SW480 (cell line): ENCODE measurements at regions not wholly inside any gene's neighbourhood (a gene's known extent, or its start where the extent isn't known, plus 50 kb on each side); places are given as distances from the start of the nearest gene placed in this dataset.

Experiments used
- DNase-seq: peaks from one replicate; pipeline ENCODE4 v3.0.0-alpha.2; 2016; ENCODE audit warnings: low spot score

- DNase-seq, result no peak
These were observed 296.2 kb upstream of the RGS6 start for GRCh38 chr14:71636076-71636475.

- DNase-seq, result no peak
These were observed 295.3 kb upstream of the RGS6 start for GRCh38 chr14:71636820-71637471.

DNA sequence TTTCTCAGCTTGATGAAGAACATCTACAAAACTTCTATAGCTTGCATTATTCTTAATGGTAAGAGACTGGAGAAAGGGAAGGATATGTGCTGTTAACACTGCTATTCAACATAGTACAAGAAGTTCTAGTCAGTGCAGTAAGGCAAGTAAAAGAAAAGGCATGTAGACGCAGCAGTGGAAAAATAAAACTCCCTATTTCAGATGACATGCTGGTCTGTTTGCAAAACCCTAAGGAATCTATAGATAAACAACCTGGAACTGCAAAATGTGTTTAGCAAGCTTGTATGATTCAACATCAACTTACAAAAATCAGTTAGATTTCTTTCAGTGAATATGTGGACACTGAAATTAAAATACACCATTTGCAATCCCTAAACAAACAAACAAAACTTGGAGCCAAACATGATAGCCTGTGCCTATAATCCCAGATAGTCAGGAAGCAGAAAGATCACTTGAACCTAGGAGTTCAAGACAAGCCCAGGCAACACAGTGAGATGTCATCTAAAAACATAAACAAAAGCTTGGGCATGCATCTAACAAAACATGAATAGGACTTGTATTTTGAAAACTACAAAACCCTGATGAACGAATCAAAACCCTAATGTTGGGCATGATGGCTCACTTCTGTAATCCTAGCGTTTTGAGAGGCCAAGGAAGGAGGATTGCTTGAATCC, 293.6 kb upstream of the RGS6 start:
- no peak for DNase-seq

GRCh38 chr14:71642715-71643114, 289.5 kb upstream of the RGS6 start:
- DNase-seq, result no peak

DNA sequence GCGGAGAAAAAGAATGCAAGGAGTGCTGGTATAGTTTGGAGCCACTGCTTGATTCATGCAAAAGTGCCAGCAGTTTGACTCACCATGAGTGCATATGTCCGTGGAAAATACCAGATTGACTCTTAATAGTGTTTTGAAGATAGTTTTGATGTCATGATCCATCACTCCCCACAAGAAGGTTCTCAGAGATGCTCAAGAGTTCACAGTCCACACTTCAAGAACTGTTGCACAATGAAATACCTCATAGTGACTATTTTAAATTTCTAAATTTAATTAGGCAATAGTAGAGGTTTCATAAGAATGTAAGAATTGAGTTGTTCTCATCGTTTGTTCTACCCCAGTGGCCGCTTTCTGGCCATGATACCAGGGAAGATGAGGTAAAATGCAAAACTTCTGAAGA, 286.6 kb upstream of the RGS6 start:
- DNase-seq, result no peak

DNA sequence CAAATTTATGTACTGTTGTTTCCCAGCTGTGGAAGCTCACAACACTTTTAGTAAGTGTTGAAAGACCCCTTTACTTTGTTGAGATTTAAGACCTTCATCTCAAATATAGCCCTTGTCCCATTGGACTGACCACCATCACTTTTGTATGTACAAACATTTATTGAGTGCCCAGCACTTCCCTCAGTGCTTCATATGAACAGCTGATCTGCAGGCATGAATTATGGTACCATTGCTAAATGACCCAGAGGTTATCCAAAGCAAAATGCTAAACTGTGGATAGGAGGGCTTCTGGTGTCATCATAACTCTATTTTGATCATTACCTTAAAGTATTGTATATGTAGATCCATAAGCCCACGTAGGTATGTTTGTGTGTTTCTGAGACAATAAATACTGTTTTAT, 285.7 kb upstream of the RGS6 start:
- no peak for DNase-seq

DNA sequence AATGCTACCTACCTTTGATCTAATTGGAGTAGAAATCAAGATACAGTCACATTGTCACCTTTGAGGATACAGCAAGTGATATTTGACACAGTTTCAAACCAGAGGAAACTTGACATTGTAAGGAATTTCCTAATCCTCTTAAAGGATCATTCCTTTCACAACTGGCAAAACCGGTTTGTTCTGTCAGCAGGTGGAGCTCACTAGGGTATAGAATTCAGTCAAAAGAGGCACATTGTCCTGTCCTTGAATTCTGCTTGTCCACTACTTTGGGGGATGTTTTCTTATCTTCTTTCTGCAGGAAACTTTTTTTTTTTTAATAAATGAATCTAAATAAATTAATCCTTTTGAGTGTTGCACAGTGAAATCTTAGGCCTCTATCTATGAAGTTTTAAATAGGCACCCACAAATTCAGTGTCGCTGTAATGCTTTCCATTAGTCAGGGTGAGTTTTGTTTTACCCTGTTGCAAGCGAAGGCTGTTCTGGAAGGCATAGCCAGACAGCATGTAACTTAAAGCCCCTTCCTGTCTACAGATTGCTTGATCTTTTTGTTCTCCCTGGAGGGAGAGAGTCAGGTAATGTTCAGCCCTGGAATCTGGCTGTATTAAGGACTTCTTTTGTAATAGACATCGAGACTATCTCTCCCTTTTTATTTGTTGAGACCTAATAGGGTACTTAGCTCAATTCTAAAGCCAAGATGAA, 285.0 kb upstream of the RGS6 start:
- DNase-seq, result no peak

GRCh38 chr14:71648725-71649124, 283.5 kb upstream of the RGS6 start:
- DNase-seq, result no peak

- DNase-seq, result no peak
These were observed 282.0 kb upstream of the RGS6 start for GRCh38 chr14:71650187-71650755.

GRCh38 chr14:71651228-71651627, 281.0 kb upstream of the RGS6 start:
- no peak for DNase-seq

DNA sequence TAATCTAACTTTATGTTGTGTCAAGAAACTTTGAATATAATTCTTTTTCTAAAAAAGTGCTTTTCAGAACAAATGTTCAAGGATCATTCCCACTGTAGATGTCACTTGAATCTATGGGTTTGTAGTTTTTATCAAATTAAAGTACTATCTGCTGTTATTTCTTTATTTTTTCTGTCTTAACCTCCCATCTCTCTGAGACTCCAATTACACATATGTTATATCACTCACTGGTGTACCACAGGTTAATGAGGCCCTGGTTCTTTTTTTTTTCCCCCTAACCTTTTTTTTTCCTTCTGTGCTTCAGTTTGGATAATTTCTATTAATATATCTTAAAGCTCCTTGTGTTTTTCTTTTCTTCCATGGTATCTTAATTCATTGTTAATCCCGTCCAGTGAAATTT, 279.9 kb upstream of the RGS6 start:
- no peak for DNase-seq

DNA sequence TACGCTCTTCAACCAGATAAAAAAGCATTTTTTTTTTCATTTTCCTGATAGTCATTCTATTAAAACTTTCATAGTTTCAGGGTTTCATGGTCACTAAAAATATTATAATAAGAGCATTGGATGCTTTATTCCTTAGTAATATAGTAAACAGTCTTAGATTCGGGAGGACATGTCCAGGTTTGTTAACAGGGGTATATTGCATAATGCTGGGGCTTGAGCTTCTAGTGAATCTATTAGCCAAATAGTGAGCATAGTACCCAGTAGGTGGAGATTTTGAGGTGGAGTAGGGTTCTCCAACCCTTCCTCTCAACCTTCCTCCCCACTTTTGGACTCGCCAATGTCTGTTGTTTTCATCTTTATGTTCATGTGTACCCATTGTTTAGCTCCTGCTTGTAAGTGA, 277.4 kb upstream of the RGS6 start:
- no peak for DNase-seq

- DNase-seq, result no peak
These were observed 273.9 kb upstream of the RGS6 start for GRCh38 chr14:71658261-71658860.

GRCh38 chr14:71659159-71659558, 273.1 kb upstream of the RGS6 start:
- no peak for DNase-seq

DNA sequence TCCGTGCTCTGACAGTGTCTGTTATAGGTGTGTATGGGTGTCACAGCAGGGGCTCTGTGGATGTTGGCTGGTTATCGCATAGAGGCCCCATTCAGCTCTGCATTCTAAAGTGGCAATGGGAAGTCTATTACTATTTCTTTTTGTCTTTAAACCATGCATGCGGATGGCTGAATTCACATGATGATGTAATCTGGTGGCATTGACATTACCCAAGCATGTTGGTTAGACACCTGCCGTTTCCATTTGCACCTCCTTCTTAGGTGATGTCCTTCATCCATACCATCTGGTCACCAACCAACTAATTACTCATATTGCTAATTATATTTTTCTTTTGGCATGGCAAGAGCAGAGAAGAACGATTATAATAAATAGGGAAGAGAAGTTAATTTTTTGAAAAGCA, 270.8 kb upstream of the RGS6 start:
- no peak for DNase-seq

DNA sequence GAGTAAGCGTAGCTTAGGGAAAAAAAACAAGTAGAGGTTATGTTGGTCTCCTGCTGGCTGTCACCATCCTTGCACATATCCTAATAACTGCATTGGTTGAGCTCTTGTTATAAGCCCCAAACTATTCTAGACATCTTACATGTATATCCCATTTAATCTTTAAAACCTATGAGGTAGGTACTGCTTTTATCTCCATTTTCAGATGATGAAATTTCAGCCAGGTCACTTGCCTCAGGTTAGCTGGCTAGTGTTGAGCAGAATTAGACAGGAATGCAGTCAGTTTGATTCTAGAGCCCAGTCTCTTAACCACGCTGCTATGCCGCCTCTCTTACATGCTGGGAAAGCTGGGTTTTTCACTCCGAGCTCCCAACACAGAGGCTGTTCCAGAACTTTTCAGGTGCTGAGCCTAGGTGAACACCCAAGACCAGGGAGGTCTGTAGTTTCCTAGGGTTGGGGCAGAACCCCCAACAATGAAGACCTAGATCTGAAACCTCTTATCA, 269.9 kb upstream of the RGS6 start:
- no peak for DNase-seq

DNA sequence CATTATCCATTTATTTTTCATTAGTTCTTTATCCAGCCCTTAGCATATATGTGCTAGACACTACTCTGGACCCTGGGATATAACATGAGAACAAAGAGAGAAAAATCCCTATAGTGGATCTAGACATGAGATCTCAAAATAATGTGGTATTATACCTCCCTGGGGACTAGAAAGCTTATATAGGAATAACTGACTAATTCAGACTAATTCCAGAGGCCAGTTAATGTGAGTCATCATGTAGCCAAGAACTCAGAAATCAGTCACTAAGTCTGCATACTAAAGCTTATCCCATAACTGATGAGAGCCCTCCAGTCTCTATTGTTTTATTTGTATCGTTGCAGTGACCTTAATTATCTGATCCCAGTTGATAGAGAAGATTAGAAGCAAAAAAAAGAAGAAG, 267.1 kb upstream of the RGS6 start:
- no peak for DNase-seq

GRCh38 chr14:71665781-71666180, 266.4 kb upstream of the RGS6 start:
- DNase-seq, result no peak

- DNase-seq, result no peak
These were observed 265.6 kb upstream of the RGS6 start for GRCh38 chr14:71666571-71667145.

- no peak for DNase-seq
These were observed 263.9 kb upstream of the RGS6 start for GRCh38 chr14:71668186-71668912.

GRCh38 chr14:71672596-71672995, 259.6 kb upstream of the RGS6 start:
- DNase-seq, result no peak
